ENCODE measurements at regions not wholly inside any gene's neighbourhood (a gene's known extent, or its start where the extent isn't known, plus 50 kb on each side); places are given as distances from the start of the nearest gene placed in this dataset.

DNA sequence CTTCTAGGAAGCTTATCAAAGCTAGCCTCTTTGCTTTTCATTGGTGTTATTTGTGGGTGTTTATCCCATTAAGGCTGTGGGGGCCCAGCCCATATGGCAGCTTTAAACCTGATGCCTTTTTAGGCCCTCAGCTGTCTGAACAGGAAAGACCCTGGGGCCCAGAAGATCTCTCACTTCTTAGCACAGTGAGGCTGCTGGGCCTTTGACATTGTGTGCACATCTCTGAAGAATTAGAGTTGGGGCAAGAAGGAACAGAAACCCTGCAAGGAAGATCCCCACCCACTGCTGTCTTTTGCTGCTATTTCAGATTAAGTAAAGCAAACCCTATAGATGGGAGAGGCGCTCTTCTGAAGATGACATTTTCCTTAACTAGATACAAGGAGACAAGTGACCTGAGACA, 250.0 kb downstream of the SMAD2 start:
- TF ChIP-seq CTCF (IDR thresholded peaks at IDR 0.05; ENCODE audit: extremely low read depth in 1 of 2, insufficient read depth in 1 of 2, low read depth in 1 of 2, low read length in 2 of 2) (no peak), POLR2AphosphoS5 (IDR thresholded peaks at IDR 0.05; ENCODE audit: insufficient read depth, low read depth, low read length) (no peak), EZH2 (IDR thresholded peaks at IDR 0.05; ENCODE audit: borderline replicate concordance, low read depth, low read length, severe bottlenecking) (no peak), MYC (IDR thresholded peaks at IDR 0.05; ENCODE audit: low read depth, low read length) (no peak), POLR2A (IDR thresholded peaks at IDR 0.05; ENCODE audit: low read depth, low read length) (no peak), MAX (IDR thresholded peaks at IDR 0.05; ENCODE audit: insufficient read depth, insufficient read length) (no peak), JUN (IDR thresholded peaks at IDR 0.05; ENCODE audit: borderline replicate concordance, insufficient read depth, insufficient read length, low read depth) (no peak)
